Lower lobe of right lung (tissue), 2 donors: ENCODE measurements at regions not wholly inside any gene's neighbourhood (a gene's known extent, or its start where the extent isn't known, plus 50 kb on each side); places are given as distances from the start of the nearest gene placed in this dataset.

Experiments used
- ATAC-seq, 2 donors: fragments of 200-7000 bp; cut with Tn5 transposase; one replicate each; pipeline ENCODE4 v1.9.1; 2020 to 2022; ENCODE audit warnings: mild to moderate bottlenecking in 2 of 2, moderate library complexity in 2 of 2
- DNase-seq: peaks from one replicate; pipeline ENCODE4 v3.0.0-alpha.2; 2020
- H3K27ac ChIP-seq: fragments of 200-600 bp; one replicate; pipeline ENCODE4 v1.8.0; 2022
- H3K27me3 ChIP-seq: fragments of 200-600 bp; one replicate; pipeline ENCODE4 v1.8.0; 2022; ENCODE audit warnings: low read depth
- H3K36me3 ChIP-seq: fragments of 200-600 bp; one replicate; pipeline ENCODE4 v1.8.0; 2022; ENCODE audit warnings: mild to moderate bottlenecking
- H3K4me1 ChIP-seq: fragments of 200-600 bp; one replicate; pipeline ENCODE4 v1.8.0; 2022
- H3K4me3 ChIP-seq: fragments of 200-600 bp; one replicate; pipeline ENCODE4 v1.8.0; 2022; ENCODE audit warnings: mild to moderate bottlenecking
- H3K9me3 ChIP-seq: fragments of 200-600 bp; one replicate; pipeline ENCODE4 v1.8.0; 2022
- CTCF ChIP-seq: fragments of 200-600 bp; IDR thresholded peaks from one replicate; pipeline ENCODE4 v1.8.0; 2022; ENCODE audit warnings: antibody characterized with exemption, mild to moderate bottlenecking
- intact Hi-C: fragments of 100-400 bp; cut with DNase I; formaldehyde crosslinking; loops from one replicate; pipeline ENCODE4 v1.11.0; 2022
- donor health status: DM: no; HTN: yes; CAD: no; lungs with severe emphysema.

DNA sequence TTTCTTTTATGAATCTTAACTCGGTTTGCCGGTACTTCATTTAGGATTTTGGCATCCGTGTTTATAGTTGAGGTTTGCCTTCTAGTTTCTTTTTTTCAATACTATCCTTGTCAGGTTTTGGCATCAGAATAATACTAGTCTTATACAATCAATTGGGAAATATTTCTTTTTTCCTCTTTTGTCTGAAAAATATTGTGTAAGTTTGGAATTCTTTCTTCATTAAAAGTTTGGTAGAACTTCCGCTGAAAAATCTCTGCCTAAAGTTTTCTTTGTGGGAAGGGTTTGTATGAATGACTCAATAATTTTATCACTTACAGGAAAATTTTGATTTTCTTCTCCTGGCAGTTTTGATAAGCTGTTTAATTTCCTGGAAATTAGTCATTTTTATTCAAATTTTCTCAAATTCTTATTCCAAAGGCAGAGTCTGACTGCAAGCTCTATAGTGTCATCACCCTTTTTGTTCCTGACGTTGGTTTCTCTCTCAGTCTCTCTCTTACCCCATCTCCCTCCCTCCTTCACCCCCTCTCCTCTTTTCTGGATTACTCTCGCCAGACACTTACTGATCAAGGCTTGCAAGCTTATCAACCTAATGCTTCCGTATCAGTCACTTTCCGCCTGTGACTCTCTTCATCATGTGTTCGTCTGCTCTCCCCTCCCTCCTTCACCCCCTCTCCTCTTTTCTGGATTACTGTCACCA is 555.7 kb downstream of the TBC1D22A start:
- no peaks in the 10 kb centered on the region for H3K4me1 ChIP-seq
- DNase-seq (no peak), ATAC-seq (no peak)
- no peak for TF ChIP-seq CTCF
- peaks cover 18% of the 10 kb centered on the region for H3K9me3 ChIP-seq
- no peak overlapping the region for H3K4me3 ChIP-seq
- no peaks in the 10 kb centered on the region for H3K27me3 ChIP-seq
- no peaks in the 10 kb centered on the region for H3K36me3 ChIP-seq
- H3K27ac ChIP-seq: no peak overlapping the region
- intact Hi-C loops: no loop called here

DNA sequence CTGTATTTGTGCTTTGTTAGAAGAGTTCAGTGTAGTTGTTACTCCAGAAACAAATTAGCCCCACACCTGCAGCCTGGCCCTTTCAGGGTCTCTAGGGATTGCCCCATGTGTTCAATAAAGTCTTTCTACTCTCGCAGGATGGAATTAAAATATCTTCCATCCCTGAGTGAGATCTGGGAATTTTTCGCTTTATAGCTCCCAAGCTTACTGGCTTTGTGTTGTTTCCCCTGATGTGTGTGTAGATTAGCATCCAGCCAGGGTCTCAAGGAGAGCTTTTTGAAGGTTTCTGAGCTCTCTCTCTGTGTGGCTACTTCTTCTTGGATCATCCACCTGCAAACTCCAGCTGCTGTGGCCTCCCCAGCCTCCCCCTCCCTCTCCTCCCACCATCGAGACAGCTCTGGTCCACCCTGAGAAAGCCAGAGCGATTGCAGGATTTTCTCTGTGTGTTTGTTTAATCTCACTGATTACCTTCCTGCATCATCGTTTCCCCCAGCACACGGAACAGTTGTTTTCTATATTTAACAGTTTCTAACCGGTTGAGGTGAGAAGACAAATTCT is 553.5 kb downstream of the TBC1D22A start:
- Histone ChIP-seq H3K4me3 (no peak overlapping the region), H3K27me3 (no peaks in the 10 kb centered on the region), H3K4me1 (no peaks in the 10 kb centered on the region), H3K36me3 (no peaks in the 10 kb centered on the region), H3K27ac (no peak overlapping the region), H3K9me3 (peaks cover 11% of the 10 kb centered on the region)
- ATAC-seq (no peak), DNase-seq (no peak)
- no peak for TF ChIP-seq CTCF
- intact Hi-C loops: no loop called here

GRCh38 chr22:47310601-47311000 is 548.2 kb downstream of the TBC1D22A start:
- no peak overlapping the region for H3K4me3 ChIP-seq
- H3K4me1 ChIP-seq: no peaks in the 10 kb centered on the region
- H3K9me3 ChIP-seq: no peaks in the 10 kb centered on the region
- intact Hi-C loops: no loop called here
- no peaks in the 10 kb centered on the region for H3K36me3 ChIP-seq
- no peak for ATAC-seq
- H3K27me3 ChIP-seq: no peaks in the 10 kb centered on the region
- no peak for TF ChIP-seq CTCF
- H3K27ac ChIP-seq: no peak overlapping the region
- DNase-seq: no peak

- intact Hi-C loops: no loop called here
- TF ChIP-seq CTCF: no peak
- Histone ChIP-seq H3K4me3 (no peak overlapping the region), H3K27me3 (no peaks in the 10 kb centered on the region), H3K4me1 (no peaks in the 10 kb centered on the region), H3K36me3 (no peaks in the 10 kb centered on the region), H3K9me3 (no peaks in the 10 kb centered on the region), H3K27ac (no peak overlapping the region)
- ATAC-seq: no peak
- DNase-seq: no peak
Observed at GRCh38 chr22:47309946-47310345, 547.5 kb downstream of the TBC1D22A start.

DNA sequence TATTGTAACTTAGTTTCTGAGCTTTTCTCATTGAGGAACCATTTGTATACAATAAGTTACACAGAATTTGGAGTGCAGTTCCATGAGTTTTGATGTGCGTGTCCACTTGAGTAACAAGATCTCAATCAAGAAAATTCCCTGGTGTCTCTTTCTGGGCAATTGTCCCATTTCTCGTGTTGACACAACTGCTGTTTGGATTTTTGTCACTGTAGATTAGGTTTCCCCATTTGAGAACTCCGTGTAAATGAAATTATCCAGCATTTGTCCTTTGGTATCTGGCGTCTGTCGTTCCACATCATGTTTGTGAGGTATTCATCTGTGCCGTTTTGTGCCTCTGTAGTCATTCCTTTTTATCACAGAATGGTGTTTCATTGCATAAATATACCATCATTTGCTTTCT is 547.0 kb downstream of the TBC1D22A start:
- Histone ChIP-seq H3K27me3 (no peaks in the 10 kb centered on the region), H3K4me3 (no peak overlapping the region), H3K27ac (no peak overlapping the region), H3K4me1 (no peaks in the 10 kb centered on the region), H3K36me3 (no peaks in the 10 kb centered on the region), H3K9me3 (no peaks in the 10 kb centered on the region)
- intact Hi-C loops: no loop called here
- ATAC-seq: no peak
- no peak for DNase-seq
- TF ChIP-seq CTCF: no peak
